ENCODE measurements at regions not wholly inside any gene's neighbourhood (a gene's known extent, or its start where the extent isn't known, plus 50 kb on each side); places are given as distances from the start of the nearest gene placed in this dataset.

- TF ChIP-seq HBP1 (CRISPR knock-in tag; IDR thresholded peaks at IDR 0.05), result no peak
- peak in 1 of 2 experiments; percentile 79 for TF ChIP-seq AFF1 (IDR thresholded peaks at IDR 0.05; ENCODE audit: low read depth in 1 of 2, partially characterized antibody in 2 of 2)
- TF ChIP-seq ASH1L (IDR thresholded peaks at IDR 0.05; ENCODE audit: borderline replicate concordance, low read depth, partially characterized antibody), result no peak
- peak; percentile 97 for TF ChIP-seq FOXP4 (CRISPR knock-in tag; IDR thresholded peaks at IDR 0.05; ENCODE audit: borderline replicate concordance)
- TF ChIP-seq NR2C2 (CRISPR knock-in tag; IDR thresholded peaks at IDR 0.05), result peak; percentile 44; the same call in 1 of the 2 replicates
- peak; percentile 98 for TF ChIP-seq NR2C2 (tag; IDR thresholded peaks at IDR 0.05)
- TF ChIP-seq RCOR1 (IDR thresholded peaks at IDR 0.05; ENCODE audit: borderline replicate concordance in 1 of 2, low read depth in 2 of 2, low read length in 2 of 2), result peak; percentile 47 to 93; a peak in 3 of 4 replicates
- peak; percentile 65; the same call in 1 of the 2 replicates for TF ChIP-seq ZBTB40 (IDR thresholded peaks at IDR 0.05)
- TF ChIP-seq ZBTB40 (CRISPR knock-in tag; IDR thresholded peaks at IDR 0.05), result no peak
- TF ChIP-seq BMI1 (IDR thresholded peaks at IDR 0.05; ENCODE audit: low read length), result no peak
Measured at GRCh38 chr20:50292591-50293283, 102.1 kb downstream of the CEBPB start (continued).

All from K562 (cell line).